DMS53 treated with DMSO at 0.1 percent for 48 hours (cell line): ENCODE measurements at regions not wholly inside any gene's neighbourhood (a gene's known extent, or its start where the extent isn't known, plus 50 kb on each side); places are given as distances from the start of the nearest gene placed in this dataset.
A peak's percentile ranks its signal among the peaks of the same experiment; 100 is the strongest.
"Not testable (repeated sequence)": the region's sequence is repeated elsewhere in the genome, so short reads cannot be mapped to it uniquely, and the experiment has no call there.

Source experiments
- DNase-seq: peaks from one replicate; lab custom pipeline; 2025; ENCODE audit not compliant: unreplicated experiment; lab: John Stamatoyannopoulos, UW

- no peak for DNase-seq
Observed at GRCh38 chr5:152118676-152119470, 194.2 kb upstream of the GLRA1 start.

GRCh38 chr5:152116934-152117333 is 192.3 kb upstream of the GLRA1 start:
- no peak for DNase-seq

- DNase-seq: no peak
Observed at GRCh38 chr5:152113401-152113800, 188.8 kb upstream of the GLRA1 start.

- DNase-seq: no peak
Observed at GRCh38 chr5:152107220-152107619, 182.6 kb upstream of the GLRA1 start.

GRCh38 chr5:152106571-152106970 is 181.9 kb upstream of the GLRA1 start:
- DNase-seq: no peak

GRCh38 chr5:152105085-152105484 is 180.4 kb upstream of the GLRA1 start:
- no peak for DNase-seq

GRCh38 chr5:152104211-152104610 is 179.6 kb upstream of the GLRA1 start:
- DNase-seq: no peak

GRCh38 chr5:152102908-152103307 is 178.3 kb upstream of the GLRA1 start:
- not testable (repeated sequence) for DNase-seq

- DNase-seq: no peak
Observed at GRCh38 chr5:152102057-152102456, 177.4 kb upstream of the GLRA1 start.

GRCh38 chr5:152100462-152100861 is 175.8 kb upstream of the GLRA1 start:
- no peak for DNase-seq

- no peak for DNase-seq
Observed at GRCh38 chr5:152097128-152097527, 172.5 kb upstream of the GLRA1 start.

GRCh38 chr5:152094716-152095115 is 170.1 kb upstream of the GLRA1 start:
- no peak for DNase-seq

- no peak for DNase-seq
Observed at GRCh38 chr5:152094060-152094459, 169.4 kb upstream of the GLRA1 start.

- peak; percentile 9 for DNase-seq
Observed at GRCh38 chr5:152092580-152092979, 167.9 kb upstream of the GLRA1 start.

- DNase-seq: no peak
Observed at GRCh38 chr5:152089644-152090043, 165.0 kb upstream of the GLRA1 start.

- DNase-seq: no peak
Observed at GRCh38 chr5:152086668-152087067, 162.0 kb upstream of the GLRA1 start.

- no peak for DNase-seq
Observed at GRCh38 chr5:152084476-152084875, 159.8 kb upstream of the GLRA1 start.

GRCh38 chr5:152083231-152083630 is 158.6 kb upstream of the GLRA1 start:
- DNase-seq: no peak

GRCh38 chr5:152072091-152072490 is 147.4 kb upstream of the GLRA1 start:
- no peak for DNase-seq

GRCh38 chr5:152070591-152070990 is 145.9 kb upstream of the GLRA1 start:
- no peak for DNase-seq

- no peak for DNase-seq
Observed at GRCh38 chr5:152066784-152067183, 142.1 kb upstream of the GLRA1 start.

GRCh38 chr5:152063004-152063403 is 138.4 kb upstream of the GLRA1 start:
- DNase-seq: no peak

GRCh38 chr5:152061095-152061494 is 136.4 kb upstream of the GLRA1 start:
- DNase-seq: no peak
